GM12878 (cell line): ENCODE measurements at regions not wholly inside any gene's neighbourhood (a gene's known extent, or its start where the extent isn't known, plus 50 kb on each side); places are given as distances from the start of the nearest gene placed in this dataset.

ENCODE experiments used
- CREB1 ChIP-seq: IDR thresholded peaks from 2 replicates; pipeline ENCODE4 v1.6.1; 2012; ENCODE audit warnings: low read depth, mild to moderate bottlenecking, inconsistent platforms
- SIN3A ChIP-seq: IDR thresholded peaks from 2 replicates; pipeline ENCODE4 v1.6.1; 2012; ENCODE audit warnings: low read depth, low read length, improper control_type of control experiment
- SRF ChIP-seq, 2 experiments: IDR thresholded peaks; 2 replicates each; pipeline ENCODE4 v1.6.1; 2011; ENCODE audit warnings: low read depth in 2 of 2, low read length in 2 of 2, mild to moderate bottlenecking in 1 of 2, moderate library complexity in 1 of 2
- TF ChIP-seq, protein P1 (sequence below): fragments of 450-650 bp; IDR thresholded peaks from 2 replicates; pipeline ENCODE4 v1.6.1; 2017; ENCODE audit warnings: mild to moderate bottlenecking

DNA sequence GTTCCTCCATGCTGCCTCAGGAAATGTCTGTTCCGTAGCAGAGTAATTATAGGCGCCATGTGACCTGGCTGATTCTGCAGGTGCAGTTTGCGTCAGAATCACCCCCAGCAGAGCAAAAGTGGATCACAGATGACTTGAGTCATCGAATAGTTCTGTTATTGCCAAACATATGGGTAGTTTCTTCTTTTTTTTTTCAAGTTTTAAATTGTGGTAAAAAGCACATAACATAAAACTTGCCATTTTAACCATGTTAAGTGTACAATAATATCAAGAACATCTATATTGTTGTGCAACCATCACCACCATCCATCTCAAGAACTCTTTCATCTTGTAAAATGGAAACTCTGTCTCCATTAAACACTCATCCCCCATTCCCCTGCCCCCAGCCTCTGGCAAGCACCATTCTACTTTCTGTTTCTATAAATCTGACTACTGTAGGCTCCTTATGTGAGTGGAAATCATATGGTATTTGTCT lies 177.7 kb upstream of the TWIST2 start:
- TF ChIP-seq SRF (IDR thresholded peaks at IDR 0.05; ENCODE audit: low read depth in 2 of 2, low read length in 2 of 2): no peak
- no peak for TF ChIP-seq SIN3A
- no peak for TF ChIP-seq CREB1
- TF ChIP-seq, protein P1, sequence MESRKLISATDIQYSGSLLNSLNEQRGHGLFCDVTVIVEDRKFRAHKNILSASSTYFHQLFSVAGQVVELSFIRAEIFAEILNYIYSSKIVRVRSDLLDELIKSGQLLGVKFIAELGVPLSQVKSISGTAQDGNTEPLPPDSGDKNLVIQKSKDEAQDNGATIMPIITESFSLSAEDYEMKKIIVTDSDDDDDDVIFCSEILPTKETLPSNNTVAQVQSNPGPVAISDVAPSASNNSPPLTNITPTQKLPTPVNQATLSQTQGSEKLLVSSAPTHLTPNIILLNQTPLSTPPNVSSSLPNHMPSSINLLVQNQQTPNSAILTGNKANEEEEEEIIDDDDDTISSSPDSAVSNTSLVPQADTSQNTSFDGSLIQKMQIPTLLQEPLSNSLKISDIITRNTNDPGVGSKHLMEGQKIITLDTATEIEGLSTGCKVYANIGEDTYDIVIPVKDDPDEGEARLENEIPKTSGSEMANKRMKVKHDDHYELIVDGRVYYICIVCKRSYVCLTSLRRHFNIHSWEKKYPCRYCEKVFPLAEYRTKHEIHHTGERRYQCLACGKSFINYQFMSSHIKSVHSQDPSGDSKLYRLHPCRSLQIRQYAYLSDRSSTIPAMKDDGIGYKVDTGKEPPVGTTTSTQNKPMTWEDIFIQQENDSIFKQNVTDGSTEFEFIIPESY: no peak
